Breast epithelium (tissue), 3 donors: ENCODE measurements at regions not wholly inside any gene's neighbourhood (a gene's known extent, or its start where the extent isn't known, plus 50 kb on each side); places are given as distances from the start of the nearest gene placed in this dataset.

Source experiments
- POLR2A ChIP-seq: fragments of 450-650 bp; IDR thresholded peaks from one replicate; pipeline ENCODE4 v1.6.1; 2016; ENCODE audit warnings: antibody characterized with exemption, mild to moderate bottlenecking, moderate library complexity
- POLR2AphosphoS5 ChIP-seq, 3 donors: sonication (generic); formaldehyde crosslinking; IDR thresholded peaks; one replicate each; pipeline ENCODE4 v1.6.1; 2017; ENCODE audit warnings: antibody characterized with exemption in 3 of 3
- TF ChIP-seq, protein P1 (sequence below), 3 donors: fragments of 450-650 bp; IDR thresholded peaks; one replicate each; pipeline ENCODE4 v1.5.1; 2016 to 2017; ENCODE audit warnings: antibody characterized with exemption in 3 of 3, mild to moderate bottlenecking in 3 of 3, moderate library complexity in 3 of 3

DNA sequence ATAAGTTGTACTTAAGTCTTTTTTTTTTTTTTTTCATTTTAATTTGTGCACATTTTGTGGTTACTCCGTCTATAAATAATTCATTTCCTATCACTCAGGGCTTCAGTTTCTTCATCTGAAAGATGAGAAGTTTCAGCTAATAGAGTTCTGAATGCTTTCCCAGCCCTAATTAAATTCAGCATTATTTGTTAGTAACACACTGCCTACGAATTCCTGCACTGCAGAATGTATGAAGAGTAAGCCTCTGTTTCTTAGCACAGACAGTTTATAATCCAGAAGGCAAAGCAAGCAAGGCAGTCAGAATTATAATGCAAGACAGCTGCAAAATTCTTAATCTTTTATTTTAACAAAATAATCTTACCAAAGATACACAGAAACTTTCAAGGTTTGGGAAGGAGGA is 138.0 kb upstream of the GHR start:
- TF ChIP-seq POLR2A = no peak
- TF ChIP-seq, protein P1, sequence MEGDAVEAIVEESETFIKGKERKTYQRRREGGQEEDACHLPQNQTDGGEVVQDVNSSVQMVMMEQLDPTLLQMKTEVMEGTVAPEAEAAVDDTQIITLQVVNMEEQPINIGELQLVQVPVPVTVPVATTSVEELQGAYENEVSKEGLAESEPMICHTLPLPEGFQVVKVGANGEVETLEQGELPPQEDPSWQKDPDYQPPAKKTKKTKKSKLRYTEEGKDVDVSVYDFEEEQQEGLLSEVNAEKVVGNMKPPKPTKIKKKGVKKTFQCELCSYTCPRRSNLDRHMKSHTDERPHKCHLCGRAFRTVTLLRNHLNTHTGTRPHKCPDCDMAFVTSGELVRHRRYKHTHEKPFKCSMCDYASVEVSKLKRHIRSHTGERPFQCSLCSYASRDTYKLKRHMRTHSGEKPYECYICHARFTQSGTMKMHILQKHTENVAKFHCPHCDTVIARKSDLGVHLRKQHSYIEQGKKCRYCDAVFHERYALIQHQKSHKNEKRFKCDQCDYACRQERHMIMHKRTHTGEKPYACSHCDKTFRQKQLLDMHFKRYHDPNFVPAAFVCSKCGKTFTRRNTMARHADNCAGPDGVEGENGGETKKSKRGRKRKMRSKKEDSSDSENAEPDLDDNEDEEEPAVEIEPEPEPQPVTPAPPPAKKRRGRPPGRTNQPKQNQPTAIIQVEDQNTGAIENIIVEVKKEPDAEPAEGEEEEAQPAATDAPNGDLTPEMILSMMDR (IDR thresholded peaks at IDR 0.05) = no peak
- no peak for TF ChIP-seq POLR2AphosphoS5 (IDR thresholded peaks at IDR 0.05)
